H9 (cell line): ENCODE measurements at regions not wholly inside any gene's neighbourhood (a gene's known extent, or its start where the extent isn't known, plus 50 kb on each side); places are given as distances from the start of the nearest gene placed in this dataset.

Experiments
- DNase-seq: peaks from one replicate; pipeline ENCODE4 v3.0.0-alpha.2; 2017
- H2AFZ ChIP-seq: one replicate; pipeline ENCODE4 v1.6.1; 2013; ENCODE audit warnings: mild to moderate bottlenecking, low read length, control low read depth, moderate library complexity
- H2AK5ac ChIP-seq: 2 replicates; pipeline ENCODE4 v1.6.1; 2013; ENCODE audit warnings: low read length, control low read depth, mixed read lengths; ENCODE audit not compliant: insufficient read length
- H2BK120ac ChIP-seq: one replicate; pipeline ENCODE4 v1.6.1; 2013; ENCODE audit warnings: low read depth, mild to moderate bottlenecking, low read length, control low read depth, inconsistent platforms; ENCODE audit not compliant: poor library complexity, severe bottlenecking
- H2BK12ac ChIP-seq: 2 replicates; pipeline ENCODE4 v1.6.1; 2013; ENCODE audit warnings: low read length, control low read depth, mixed read lengths, low read depth; ENCODE audit not compliant: insufficient read length
- H2BK15ac ChIP-seq: 2 replicates; pipeline ENCODE4 v1.6.1; 2013; ENCODE audit warnings: low read depth, low read length, control low read depth
- H2BK20ac ChIP-seq: one replicate; pipeline ENCODE4 v1.6.1; 2013; ENCODE audit warnings: low read depth, mild to moderate bottlenecking, low read length, control low read depth, inconsistent platforms; ENCODE audit not compliant: poor library complexity, severe bottlenecking
- H2BK5ac ChIP-seq: 2 replicates; pipeline ENCODE4 v1.6.1; 2013; ENCODE audit warnings: low read length, control low read depth, mixed read lengths; ENCODE audit not compliant: insufficient read length
- H3K14ac ChIP-seq: 2 replicates; pipeline ENCODE4 v1.6.1; 2013; ENCODE audit warnings: low read length, control low read depth; ENCODE audit not compliant: insufficient read depth
- H3K18ac ChIP-seq: 2 replicates; pipeline ENCODE4 v1.6.1; 2013; ENCODE audit warnings: low read depth, mild to moderate bottlenecking, mixed read lengths, low read length, control low read depth; ENCODE audit not compliant: insufficient read length
- H3K23ac ChIP-seq: 2 replicates; pipeline ENCODE4 v1.6.1; 2013; ENCODE audit warnings: low read length, control low read depth, mixed read lengths, low read depth; ENCODE audit not compliant: insufficient read length
- H3K23me2 ChIP-seq: 2 replicates; pipeline ENCODE4 v1.6.1; 2013; ENCODE audit warnings: low read depth, mild to moderate bottlenecking, mixed read lengths, low read length, control low read depth; ENCODE audit not compliant: insufficient read length, poor library complexity, severe bottlenecking
- H3K27ac ChIP-seq: 2 replicates; pipeline ENCODE4 v1.5.1; 2013; ENCODE audit warnings: low read length, control low read depth, mixed read lengths, low read depth; ENCODE audit not compliant: insufficient read length
- H3K27me3 ChIP-seq: 2 replicates; pipeline ENCODE4 v1.6.1; 2013; ENCODE audit warnings: low read length, control low read depth, inconsistent platforms; ENCODE audit not compliant: insufficient read depth
- H3K4ac ChIP-seq: 2 replicates; pipeline ENCODE4 v1.6.1; 2013; ENCODE audit warnings: low read depth, mild to moderate bottlenecking, control low read depth, inconsistent platforms, low read length, moderate library complexity
- H3K4me1 ChIP-seq: 2 replicates; pipeline ENCODE4 v1.6.1; 2013; ENCODE audit warnings: low read length, control low read depth, inconsistent platforms; ENCODE audit not compliant: insufficient read depth
- H3K4me2 ChIP-seq: 2 replicates; pipeline ENCODE4 v1.6.1; 2013; ENCODE audit warnings: low read length, control low read depth, mixed read lengths; ENCODE audit not compliant: insufficient read length, insufficient read depth
- H3K56ac ChIP-seq: 2 replicates; pipeline ENCODE4 v1.6.1; 2013; ENCODE audit warnings: low read depth, mild to moderate bottlenecking, mixed read lengths, low read length, control low read depth; ENCODE audit not compliant: insufficient read length
- H3K79me1 ChIP-seq: 2 replicates; pipeline ENCODE4 v1.6.1; 2013; ENCODE audit warnings: low read depth, mild to moderate bottlenecking, moderate library complexity, low read length, control low read depth, inconsistent platforms; ENCODE audit not compliant: insufficient read depth, poor library complexity, severe bottlenecking
- H3K79me2 ChIP-seq: 2 replicates; pipeline ENCODE4 v1.6.1; 2013; ENCODE audit warnings: low read length, control low read depth, inconsistent platforms; ENCODE audit not compliant: insufficient read depth
- H3K9ac ChIP-seq: 2 replicates; pipeline ENCODE4 v1.6.1; 2013; ENCODE audit warnings: low read length, control low read depth, mixed read lengths; ENCODE audit not compliant: insufficient read length; ENCODE audit errors: extremely low read depth
- H3K9me3 ChIP-seq: one replicate; pipeline ENCODE4 v1.6.1; 2013; ENCODE audit warnings: low read depth, low read length, inconsistent platforms; ENCODE audit not compliant: control insufficient read depth
- H3T11ph ChIP-seq: one replicate; pipeline ENCODE4 v1.6.1; 2013; ENCODE audit warnings: mild to moderate bottlenecking, low read length, control low read depth, inconsistent platforms
- H4K20me1 ChIP-seq: one replicate; pipeline ENCODE4 v1.6.1; 2013; ENCODE audit not compliant: control insufficient read depth, insufficient read length, insufficient read depth
- H4K5ac ChIP-seq: 2 replicates; pipeline ENCODE4 v1.6.1; 2013; ENCODE audit warnings: low read depth, mild to moderate bottlenecking, mixed read lengths, low read length, control low read depth; ENCODE audit not compliant: insufficient read length
- H4K8ac ChIP-seq: replicated peaks from 2 replicates; pipeline ENCODE4 v1.6.1; 2013; ENCODE audit warnings: low read length, control low read depth, mixed read lengths, low read depth; ENCODE audit not compliant: insufficient read length
- H4K91ac ChIP-seq: 2 replicates; pipeline ENCODE4 v1.6.1; 2013; ENCODE audit warnings: low read depth, mild to moderate bottlenecking, moderate library complexity, mixed read lengths, low read length, control low read depth; ENCODE audit not compliant: insufficient read length
- H3K27ac Mint-ChIP-seq, 3 experiments: 2 replicates in 2 of 3; 3 replicates in 1 of 3; pipeline ENCODE4 v1.8.0; 2020 to 2021; ENCODE audit warnings: mixed read lengths in 3 of 3, mild to moderate bottlenecking in 1 of 3, moderate library complexity in 1 of 3
- H3K27me3 Mint-ChIP-seq: 2 replicates; pipeline ENCODE4 v1.8.0; 2021; ENCODE audit warnings: low read depth, mild to moderate bottlenecking, moderate library complexity, mixed read lengths
- H3K36me3 Mint-ChIP-seq, 3 experiments: 2 replicates in 2 of 3; 3 replicates in 1 of 3; pipeline ENCODE4 v1.8.0; 2020 to 2021; ENCODE audit warnings: low read depth in 3 of 3, mixed read lengths in 3 of 3; ENCODE audit not compliant: insufficient read depth in 1 of 3
- H3K4me1 Mint-ChIP-seq, 2 experiments: 2 replicates each; pipeline ENCODE4 v1.8.0; 2020; ENCODE audit warnings: mixed read lengths in 2 of 2
- H3K4me3 Mint-ChIP-seq, 2 experiments: 2 replicates in 1 of 2; 3 replicates in 1 of 2; pipeline ENCODE4 v1.8.0; 2020 to 2021; ENCODE audit warnings: mild to moderate bottlenecking in 2 of 2, mixed read lengths in 2 of 2, moderate library complexity in 1 of 2
- H3K9me3 Mint-ChIP-seq, 2 experiments: 2 replicates in 1 of 2; 3 replicates in 1 of 2; pipeline ENCODE4 v1.8.0; 2020; ENCODE audit warnings: mild to moderate bottlenecking in 2 of 2, mixed read lengths in 2 of 2, moderate library complexity in 1 of 2
- CTCF ChIP-seq: fragments of 200-600 bp; sonication (generic); conservative IDR thresholded peaks from 3 replicates; pipeline ENCODE4 v1.8.0; 2021; ENCODE audit warnings: antibody characterized with exemption, mild to moderate bottlenecking
- WGBS: extraction: QIAGEN DNeasy Blood & Tissue Kit; methylation state at CpG from one replicate; pipeline ENCODE4 v1.1.7; 2013; ENCODE audit warnings: missing lambda C conversion rate, low lambda C conversion rate, mixed read lengths; ENCODE audit not compliant: insufficient read length; ENCODE audit errors: extremely low coverage; 5-methylcytosine and 5-hydroxymethylcytosine counted together

- Mint-ChIP-seq H3K27ac (no peak overlapping the region), H3K4me1 (peaks cover 3 to 20% of the 10 kb centered on the region in 2 experiments), H3K27me3 (no peaks in the 10 kb centered on the region), H3K9me3 (no peaks in the 10 kb centered on the region), H3K36me3 (no peaks in the 10 kb centered on the region), H3K4me3 (no peak overlapping the region)
- H3K79me1 ChIP-seq, result no peaks in the 10 kb centered on the region
- H4K20me1 ChIP-seq, result no peaks in the 10 kb centered on the region
- no peak overlapping the region for H2AK5ac ChIP-seq
- H3T11ph ChIP-seq, result no peak overlapping the region
- H3K56ac ChIP-seq, result no peak overlapping the region
- no peaks in the 10 kb centered on the region for H3K9me3 ChIP-seq
- no peak overlapping the region for H3K23ac ChIP-seq
- no peak overlapping the region for H3K4ac ChIP-seq
- no CpG with 5 or more reads among the region's 2 CpGs for WGBS
- no peak for DNase-seq
- H2BK20ac ChIP-seq, result no peak overlapping the region
- TF ChIP-seq CTCF, result no peak
- no peak overlapping the region for H3K4me2 ChIP-seq
- no peak overlapping the region for H3K18ac ChIP-seq
- H3K23me2 ChIP-seq, result no peaks in the 10 kb centered on the region
- no peak overlapping the region for H2BK15ac ChIP-seq
- H2AFZ ChIP-seq, result no peak overlapping the region
- no peaks in the 10 kb centered on the region for H3K27me3 ChIP-seq
- H3K14ac ChIP-seq, result no peak overlapping the region
- H3K27ac ChIP-seq, result no peak overlapping the region
- H3K79me2 ChIP-seq, result no peaks in the 10 kb centered on the region
- no peak overlapping the region for H3K9ac ChIP-seq
- H2BK120ac ChIP-seq, result no peak overlapping the region
- H4K8ac ChIP-seq, result no peak overlapping the region
- H2BK12ac ChIP-seq, result no peak overlapping the region
- H2BK5ac ChIP-seq, result no peak overlapping the region
- no peaks in the 10 kb centered on the region for H3K4me1 ChIP-seq
- H4K91ac ChIP-seq, result no peak overlapping the region
- H4K5ac ChIP-seq, result no peak overlapping the region
Observed at GRCh38 chr16:73882651-73883050, 414.0 kb upstream of the PSMD7 start.
